NCI-H2196 (cell line): ENCODE measurements at regions not wholly inside any gene's neighbourhood (a gene's known extent, or its start where the extent isn't known, plus 50 kb on each side); places are given as distances from the start of the nearest gene placed in this dataset.
"Not testable (repeated sequence)": the region's sequence is repeated elsewhere in the genome, so short reads cannot be mapped to it uniquely, and the experiment has no call there.

Source experiments
- DNase-seq: peaks from one replicate; lab custom pipeline; 2025; ENCODE audit not compliant: unreplicated experiment; lab: John Stamatoyannopoulos, UW

DNA sequence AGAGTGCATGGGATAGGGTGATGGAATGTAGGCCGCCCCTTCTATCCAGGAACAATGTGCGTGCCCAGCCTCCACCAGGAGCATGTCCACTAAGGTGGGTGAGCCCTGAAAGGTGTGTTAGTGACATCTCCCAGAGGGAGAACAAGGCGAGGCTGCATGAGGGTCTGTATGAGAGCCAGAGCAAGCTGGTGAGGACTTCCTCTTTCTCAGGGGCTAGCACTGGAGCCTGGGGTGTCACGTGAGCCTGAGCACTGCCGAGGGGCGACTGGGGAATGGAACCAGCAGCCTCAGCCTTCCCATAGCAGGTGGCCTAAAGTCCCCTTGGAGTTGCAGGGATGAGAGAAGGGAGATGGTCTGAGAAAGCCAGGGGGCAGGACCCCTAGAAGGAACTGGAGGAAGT lies 156.3 kb upstream of the COBL start:
- no peak for DNase-seq

DNA sequence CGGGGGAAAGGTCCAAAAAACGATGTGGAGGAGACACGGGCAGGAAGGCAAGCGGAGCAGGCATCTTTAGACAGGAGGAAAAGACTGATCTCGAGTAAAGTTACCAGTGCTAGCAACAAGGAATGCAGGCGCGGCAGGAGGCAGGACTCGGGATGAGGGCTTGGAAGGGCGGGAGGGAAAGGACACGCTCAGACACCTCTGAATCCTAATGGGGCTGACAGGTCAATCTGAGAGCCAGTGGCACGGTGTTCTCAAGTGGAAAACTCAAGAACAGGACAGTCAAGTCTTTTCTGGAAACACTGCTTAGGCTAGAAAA lies 155.3 kb upstream of the COBL start:
- DNase-seq: no peak

DNA sequence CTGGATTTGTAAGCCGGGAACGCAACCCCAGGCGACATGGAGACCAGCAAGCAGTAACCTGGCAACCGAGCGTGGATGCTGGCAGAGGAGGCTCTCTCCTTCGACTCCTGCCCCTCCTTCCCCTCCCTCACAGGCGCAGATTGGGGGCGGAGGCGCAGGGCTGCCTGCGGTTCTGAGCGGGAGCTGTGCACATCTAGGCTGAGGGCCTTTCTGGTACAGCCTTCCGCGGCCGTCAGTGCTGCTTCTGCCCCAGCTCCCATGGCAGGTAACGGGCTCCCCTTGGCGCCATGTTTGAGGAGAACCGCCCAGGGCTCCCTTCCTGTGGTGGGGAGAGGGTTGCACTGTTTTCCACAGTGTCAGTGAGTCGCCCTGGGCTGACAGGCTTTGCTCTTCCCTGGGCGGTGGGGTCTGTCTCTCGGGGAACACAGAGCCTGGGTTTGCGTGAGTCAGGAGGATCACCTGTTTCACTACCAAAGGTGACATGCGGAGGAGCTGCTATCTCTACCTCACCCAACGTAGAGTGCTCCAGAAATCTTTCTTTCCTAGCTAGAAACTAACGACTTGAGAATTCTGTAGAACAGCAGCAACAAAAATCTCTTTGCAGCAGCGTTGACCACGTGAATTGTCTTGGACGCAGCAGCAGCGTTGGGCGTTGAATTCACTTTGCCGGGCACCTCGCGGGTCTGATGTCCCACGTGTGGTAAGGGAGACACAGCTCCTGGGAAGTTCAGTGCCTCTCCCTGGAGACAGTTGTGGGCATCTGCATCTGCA lies 154.8 kb upstream of the COBL start:
- DNase-seq: no peak

DNA sequence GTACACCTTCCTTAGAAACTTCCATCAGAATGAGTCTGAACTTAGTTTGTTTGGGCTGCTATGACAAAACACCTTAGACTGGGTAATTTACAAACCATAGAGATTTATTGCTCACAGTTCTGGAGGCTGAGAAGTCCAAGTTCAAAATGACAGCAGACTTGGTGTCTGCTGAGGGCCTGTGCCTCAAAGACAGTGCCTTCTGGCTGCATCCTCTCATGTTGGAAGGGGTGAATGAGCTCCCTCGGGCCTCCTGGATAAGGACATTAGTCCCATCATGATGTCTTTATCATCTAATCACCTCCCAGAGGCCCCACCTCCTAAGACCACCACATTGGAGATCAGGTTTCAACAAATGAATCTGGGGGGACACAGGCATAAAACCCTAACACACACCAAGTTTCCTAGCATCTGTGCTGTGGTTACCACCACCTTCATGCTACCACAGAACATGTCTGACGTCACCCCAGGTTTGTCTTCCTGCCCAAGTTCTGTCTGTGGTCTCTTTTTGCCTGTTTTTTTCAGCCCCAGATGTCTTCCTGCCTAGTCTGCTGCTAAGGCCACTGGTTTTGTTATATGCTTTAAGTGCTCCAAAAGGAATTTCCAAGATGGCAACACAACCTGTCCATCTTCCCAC lies 150.9 kb upstream of the COBL start:
- DNase-seq: no peak

DNA sequence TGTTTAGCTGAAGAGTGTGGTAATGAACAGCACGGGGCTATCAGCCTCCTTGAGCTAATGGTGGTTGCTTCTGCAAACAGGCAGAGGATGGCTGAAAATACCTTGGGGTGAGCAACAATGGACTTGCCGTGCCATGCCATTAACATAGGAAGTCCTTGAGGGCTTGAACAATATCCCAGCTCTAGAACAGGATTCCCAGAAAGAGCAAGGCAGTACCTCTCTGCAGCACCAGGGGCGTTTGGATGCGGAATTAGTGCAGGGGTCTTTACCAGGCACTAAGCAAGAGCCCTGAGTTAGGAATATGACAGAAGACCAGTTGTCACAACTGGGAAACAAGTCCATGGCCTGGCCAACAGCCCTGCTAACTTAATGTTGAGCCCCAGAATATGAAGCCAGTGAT lies 143.2 kb upstream of the COBL start:
- DNase-seq: no peak

DNA sequence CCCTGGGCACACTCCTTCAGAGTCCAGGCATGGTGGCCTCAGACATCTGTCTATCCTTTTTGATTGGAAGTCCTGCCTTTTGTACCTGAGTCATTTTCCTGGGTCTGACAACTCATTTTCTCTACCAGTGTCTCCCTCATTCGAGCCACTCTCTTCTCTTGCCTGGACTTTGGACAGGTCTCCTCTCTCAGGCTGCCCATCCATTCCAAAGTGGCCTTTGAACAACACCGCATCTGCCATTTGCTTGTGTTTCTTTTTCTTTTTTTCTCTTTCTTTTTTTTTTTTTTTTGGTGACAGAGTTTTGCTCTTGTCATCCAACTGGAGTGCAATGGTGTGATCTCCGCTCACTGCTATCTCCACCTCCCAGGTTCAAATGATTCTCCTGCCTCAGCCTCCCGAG lies 142.1 kb upstream of the COBL start:
- DNase-seq: no peak

DNA sequence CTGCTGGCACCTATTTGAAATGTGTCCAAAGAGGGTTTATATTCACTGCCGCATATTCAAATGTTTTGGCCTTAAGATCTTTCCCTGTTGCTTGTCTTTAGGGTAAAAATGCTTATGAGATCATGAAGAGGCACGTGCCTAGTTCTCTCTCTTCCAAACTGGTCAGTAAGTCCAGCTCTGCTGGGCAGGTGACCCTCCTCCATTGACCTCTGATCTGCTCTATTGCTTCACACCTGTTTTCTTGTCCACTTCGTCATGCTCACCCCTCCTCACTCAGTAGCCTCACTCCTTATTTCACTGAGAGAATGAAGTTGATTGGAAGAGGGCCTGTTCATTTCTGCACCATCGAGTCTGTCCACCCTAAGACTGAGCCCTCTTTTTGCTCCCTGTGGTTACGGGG lies 140.5 kb upstream of the COBL start:
- no peak for DNase-seq

DNA sequence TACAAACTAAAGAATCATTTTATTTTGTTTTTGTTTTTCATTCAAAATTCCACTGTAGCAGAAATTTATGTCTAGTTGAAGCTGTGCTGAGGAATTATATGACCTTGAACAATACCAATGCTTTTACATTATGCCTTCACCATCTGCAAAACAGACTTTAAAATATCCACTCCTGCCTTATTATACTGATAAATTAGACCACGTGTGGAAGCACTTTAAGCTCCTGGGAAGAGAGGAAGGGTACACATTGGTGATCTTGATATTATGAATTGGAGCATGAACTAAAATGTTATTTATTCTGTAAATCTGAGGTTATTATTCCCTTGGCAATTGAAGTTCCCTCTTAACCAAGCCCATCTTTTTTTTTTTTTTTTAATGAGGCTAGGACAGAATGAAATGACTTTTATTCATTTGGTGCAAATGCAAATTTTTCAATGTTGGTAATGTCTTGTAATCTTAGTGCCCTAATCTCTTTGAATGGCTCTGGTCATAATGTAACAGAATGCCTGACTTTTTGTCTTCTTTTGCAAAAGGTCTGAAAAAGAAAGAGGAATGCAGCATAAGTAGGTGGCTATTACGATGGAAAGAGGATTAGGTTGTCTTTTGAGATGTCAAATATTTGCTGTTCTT lies 139.9 kb upstream of the COBL start:
- DNase-seq: no peak

DNA sequence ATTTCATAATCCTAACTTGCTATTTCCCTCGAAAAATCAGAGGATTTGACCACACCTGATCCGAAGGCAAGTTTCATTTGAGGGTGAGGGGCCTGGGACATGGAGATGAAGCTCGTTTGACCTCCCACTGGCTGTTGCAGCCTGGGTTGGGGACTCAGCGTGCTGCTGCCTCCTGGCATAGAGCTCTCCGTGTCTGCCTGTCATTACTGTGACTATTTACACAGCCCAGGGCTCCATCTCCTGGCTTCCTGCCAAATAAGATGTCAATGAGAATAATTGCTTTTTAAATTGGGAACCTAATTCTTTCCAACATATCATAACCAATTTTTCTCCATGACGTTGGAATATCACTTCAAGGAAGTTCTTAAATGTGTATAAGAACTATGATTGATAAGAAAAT lies 139.3 kb upstream of the COBL start:
- no peak for DNase-seq

DNA sequence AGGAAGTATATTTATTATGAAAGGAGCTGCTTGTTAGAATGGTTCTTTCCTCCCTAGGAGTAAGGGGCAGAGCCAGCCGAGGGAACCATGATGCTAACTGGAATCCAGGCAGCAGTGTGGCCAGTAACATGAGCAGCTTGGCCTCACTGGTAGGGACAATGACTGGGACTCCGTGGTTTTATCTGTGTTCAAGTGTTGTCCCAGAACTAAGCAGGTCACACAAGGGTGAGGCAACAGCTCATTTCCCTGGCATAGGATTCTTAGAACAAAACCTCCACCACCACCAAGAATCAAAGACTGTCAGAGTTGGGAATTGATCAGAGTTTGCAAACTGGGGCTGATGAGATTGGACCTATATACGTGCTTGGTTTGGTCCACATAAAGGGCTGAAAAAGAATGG lies 138.9 kb upstream of the COBL start:
- DNase-seq: no peak

DNA sequence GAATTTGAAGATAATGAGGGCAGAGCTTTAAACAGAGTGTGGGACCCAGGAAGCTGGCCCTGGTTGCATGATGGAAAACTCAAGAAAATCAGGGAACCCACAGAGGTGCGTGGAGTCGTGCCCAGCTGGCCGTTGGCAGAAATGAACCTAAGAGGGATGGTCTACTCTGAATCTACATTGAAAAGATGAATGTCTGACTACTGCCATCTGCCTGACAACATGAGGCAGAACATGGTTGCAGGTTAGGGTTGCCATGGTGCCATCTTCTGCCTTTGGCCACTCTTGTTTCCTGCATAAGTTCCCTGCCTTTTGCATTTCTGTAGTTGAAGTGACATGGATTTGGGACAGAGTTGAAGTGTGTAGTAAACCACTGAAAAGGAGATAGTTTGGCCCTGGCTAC lies 138.5 kb upstream of the COBL start:
- DNase-seq: no peak

DNA sequence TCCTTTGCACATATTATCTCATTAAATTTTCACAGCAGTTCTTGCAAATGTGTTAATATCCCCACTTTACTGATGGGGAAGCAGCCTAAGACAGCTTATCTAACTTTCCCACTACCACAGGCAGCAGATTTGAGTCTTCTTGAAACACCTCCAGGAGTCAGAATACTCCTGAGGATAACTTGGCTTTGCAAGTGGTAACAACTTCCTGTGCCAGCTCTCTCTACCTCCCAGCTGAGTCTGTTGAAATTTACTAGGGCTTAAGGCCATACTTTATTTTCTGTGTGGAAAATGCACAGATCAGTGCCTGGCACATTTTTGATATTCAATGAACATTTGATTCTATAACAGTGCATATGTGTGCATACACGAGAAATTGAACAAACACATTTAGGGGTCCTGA lies 136.1 kb upstream of the COBL start:
- DNase-seq: no peak

DNA sequence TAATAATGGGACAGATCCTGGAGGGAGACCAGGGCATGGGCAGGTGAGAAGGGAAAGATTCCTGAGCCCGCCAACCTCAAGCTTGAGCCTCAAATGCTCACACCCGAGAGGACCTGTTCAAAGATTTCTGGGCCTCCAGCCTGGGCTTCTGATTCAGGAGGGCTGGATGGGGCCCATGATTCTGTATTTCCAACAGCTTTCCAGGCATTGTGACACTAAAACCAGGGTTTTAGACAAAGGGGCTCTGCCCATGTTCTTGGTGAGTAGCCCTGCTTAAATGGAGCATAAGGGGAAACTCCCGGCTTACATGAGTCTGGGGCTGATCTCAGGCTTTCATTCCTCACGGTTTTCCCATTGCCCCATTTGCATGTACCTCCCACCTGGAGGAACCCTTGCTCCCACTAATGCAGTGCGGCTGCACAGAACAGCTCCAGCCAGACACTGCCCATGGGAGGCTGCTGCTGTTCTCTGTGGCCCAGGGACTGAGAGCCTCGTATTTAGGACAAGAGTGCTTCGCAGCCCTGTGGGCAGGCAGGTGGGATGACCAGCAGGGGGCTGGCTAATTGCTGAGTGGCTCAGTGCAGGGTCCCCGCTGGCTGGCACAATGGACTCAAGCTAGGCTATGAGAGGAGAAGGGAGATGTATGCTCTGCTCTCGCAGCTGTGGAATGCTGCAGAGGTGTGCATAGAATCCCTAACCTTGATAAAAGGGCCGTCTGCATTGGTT lies 135.3 kb upstream of the COBL start:
- DNase-seq: no peak

DNA sequence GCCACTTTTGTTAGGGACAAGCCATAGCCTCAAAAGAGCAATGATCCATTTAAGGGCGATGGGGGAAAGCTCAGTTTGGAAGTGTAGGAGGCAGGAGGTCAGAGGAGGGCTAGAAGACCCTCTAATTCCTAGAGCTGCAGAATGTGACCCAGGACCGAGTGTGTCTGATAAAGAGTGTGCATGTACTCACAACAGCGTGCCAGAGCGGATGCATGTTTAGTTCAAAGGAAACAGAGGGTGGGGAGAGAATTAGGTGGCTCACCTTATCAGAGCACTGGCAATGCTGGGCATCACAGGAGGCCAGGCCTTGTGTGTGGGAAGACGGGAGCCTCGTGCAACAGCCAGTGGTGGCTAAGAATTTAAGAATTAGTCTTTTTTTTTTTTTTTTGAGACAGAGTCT lies 133.9 kb upstream of the COBL start:
- no peak for DNase-seq

DNA sequence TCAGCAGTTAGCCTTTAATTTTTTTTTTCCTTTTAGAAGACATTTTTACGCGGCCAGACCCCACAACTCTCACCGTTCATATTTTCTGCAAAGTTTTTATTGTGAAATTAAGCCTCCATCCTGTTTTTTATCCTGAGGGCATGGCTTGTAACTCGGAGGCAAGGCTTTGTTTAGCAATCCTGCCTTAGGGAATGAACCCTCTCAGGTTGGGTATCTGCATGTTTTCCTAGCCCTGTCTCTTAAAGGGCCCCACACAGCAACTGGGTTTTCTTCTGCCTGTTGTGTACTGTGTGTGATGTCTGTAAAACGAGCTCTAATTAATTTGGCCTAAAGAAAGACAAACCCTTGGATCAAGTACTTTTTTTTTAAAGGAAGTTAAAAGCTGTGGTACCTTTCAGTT lies 130.2 kb upstream of the COBL start:
- no peak for DNase-seq

DNA sequence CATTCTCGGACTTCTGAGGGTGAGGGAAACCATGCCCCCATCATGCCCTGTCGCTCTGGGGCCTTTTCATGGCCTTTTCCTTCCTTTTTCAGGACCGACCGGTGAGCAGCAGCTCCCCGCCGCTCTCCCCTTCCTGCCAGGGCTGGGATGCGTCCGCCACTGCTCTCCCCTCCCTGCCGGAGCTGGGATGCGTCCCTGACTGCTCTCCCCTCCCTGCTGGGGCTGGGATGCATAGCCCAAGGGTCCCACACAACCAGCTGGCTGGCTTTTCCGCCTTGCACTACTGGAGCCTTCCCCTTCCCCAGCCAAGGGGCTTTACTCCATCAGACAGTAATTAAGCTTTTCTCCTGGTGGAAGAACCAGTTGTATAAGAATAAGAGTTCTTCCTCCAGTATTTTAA lies 129.7 kb upstream of the COBL start:
- no peak for DNase-seq

DNA sequence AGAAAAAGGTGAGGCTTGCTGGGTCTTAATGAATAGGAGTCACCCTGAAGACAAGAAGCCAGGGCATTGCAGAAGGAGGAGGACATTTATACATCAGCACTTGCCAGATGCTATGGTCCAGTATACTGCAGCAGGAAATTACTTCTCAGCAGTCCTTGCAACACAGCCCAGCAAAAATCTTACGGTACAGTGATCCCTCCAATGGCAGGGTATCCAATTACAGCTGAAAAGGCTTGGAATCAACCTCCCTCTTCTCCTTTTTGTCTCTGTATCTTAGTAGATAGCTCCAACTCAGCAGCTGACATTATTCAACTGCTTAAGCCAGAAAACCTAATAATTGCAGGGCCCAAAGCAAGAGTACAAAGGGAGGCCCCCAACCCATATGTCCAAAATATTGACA lies 128.3 kb upstream of the COBL start:
- no peak for DNase-seq

DNA sequence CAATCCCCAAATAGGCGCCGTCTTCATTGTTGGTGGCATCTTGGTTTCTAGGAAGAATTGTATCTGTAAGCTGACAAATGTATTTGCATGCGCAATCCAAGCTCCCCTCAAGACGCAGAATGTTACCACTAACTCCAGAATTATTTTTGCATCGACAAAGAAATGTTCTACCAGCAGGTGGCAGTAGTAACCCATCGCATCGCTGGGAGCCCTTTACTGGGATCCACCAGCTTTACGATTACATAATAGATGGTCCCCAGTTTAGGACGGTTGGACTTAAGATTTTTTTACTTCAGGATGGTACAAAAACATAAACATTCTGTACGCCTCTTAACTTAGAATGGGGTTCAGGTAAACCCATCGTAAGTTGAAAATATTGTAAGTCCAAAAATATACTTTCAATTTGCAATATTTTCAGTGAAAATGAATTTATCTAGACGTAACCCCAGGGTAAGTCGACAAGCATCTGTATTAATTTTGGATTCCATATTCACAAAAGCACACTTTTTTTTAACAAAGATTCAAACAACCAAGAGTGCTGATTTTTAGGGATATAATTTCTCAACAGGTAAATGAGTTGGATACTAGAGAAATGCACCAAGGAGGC lies 114.0 kb upstream of the COBL start:
- peak; percentile 78 for DNase-seq

DNA sequence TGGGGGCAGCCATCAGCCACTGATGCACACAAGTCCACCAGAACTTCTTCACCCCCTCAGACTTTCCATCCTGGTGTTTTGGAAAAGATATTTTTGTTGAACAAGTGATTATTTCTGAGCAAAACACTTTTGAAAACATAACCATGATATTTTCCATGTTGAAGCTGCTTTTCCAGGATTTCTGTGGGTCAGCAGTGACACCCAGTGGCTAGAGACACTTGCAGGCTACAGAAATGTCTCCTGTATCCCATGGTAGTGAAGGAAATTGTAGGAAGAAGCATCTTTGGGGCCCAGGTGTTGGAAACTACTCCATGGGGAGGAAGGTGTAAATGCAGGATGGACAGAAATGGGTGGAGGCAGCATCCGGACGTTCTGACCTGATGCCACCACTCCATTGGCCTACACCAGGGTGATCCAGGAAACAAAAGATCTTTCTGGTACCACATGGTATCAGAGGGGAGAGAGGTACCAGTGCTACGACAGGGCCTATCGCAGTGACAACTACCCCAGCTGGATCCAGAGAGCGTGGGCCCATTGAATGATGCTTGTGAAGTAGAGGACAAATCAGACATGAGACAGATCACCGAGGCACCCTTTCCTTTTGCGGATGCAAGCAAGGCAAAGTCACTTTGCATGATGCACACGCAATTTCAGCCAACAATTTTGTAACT lies 111.7 kb upstream of the COBL start:
- DNase-seq: peak; percentile 29

DNA sequence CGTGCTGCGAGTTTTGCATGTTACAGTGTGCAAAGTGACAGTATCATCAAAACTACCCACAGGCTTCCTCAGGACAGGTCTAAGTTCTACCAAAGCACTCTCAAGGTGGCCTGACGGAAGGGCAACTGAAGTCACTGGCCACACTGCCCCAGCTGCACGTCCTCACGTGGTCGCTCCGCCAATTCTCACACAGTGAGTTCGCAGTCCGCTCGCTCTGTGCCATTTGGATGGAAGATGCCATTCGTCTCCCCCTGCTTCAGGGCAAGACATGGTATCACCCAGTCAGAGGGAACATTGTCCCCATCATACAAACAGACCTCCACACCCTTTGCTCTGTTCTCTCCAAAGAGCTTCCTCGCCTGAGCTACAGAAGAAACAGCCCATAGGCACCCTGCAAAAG lies 109.6 kb upstream of the COBL start:
- DNase-seq: no peak

DNA sequence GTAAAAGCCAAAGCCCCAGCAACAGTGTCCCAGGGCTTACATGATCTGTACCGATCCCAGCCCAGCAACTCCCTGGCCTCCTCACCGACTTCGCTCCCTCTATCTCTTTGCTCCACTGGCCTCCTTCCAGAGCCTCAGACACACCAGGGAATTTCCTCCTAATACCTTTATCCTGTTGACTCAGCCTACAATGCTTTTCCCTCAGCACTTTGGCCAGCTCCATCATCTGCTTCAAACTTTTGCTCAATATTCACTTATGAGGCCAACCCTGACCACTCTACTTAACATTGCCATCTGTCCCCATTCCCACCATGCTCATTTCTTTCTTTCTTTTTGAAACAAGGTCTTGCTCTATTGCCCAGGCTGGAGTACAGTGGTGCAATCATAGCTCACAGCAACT lies 93.3 kb upstream of the COBL start:
- DNase-seq: not testable (repeated sequence)
